Pulmonary artery endothelial cell (primary cell): ENCODE measurements at regions not wholly inside any gene's neighbourhood (a gene's known extent, or its start where the extent isn't known, plus 50 kb on each side); places are given as distances from the start of the nearest gene placed in this dataset.
"Not testable (repeated sequence)": the region's sequence is repeated elsewhere in the genome, so short reads cannot be mapped to it uniquely, and the experiment has no call there.

ENCODE experiments used
- DNase-seq: peaks from one replicate; pipeline ENCODE4 v3.0.0-alpha.2; 2011; ENCODE audit warnings: low read depth, low spot score

- DNase-seq, result no peak
Observed at GRCh38 chr4:111263836-111264235, 641.0 kb upstream of the PITX2 start.

GRCh38 chr4:111266937-111267336 is 644.1 kb upstream of the PITX2 start:
- DNase-seq, result no peak

- DNase-seq, result no peak
Observed at GRCh38 chr4:111267786-111268185, 644.9 kb upstream of the PITX2 start.

- DNase-seq, result no peak
Observed at GRCh38 chr4:111268769-111269414, 646.0 kb upstream of the PITX2 start.

- DNase-seq, result no peak
Observed at GRCh38 chr4:111269439-111269838, 646.6 kb upstream of the PITX2 start.

GRCh38 chr4:111274060-111274459 is 651.2 kb upstream of the PITX2 start:
- no peak for DNase-seq

- DNase-seq, result no peak
Observed at GRCh38 chr4:111274486-111274885, 651.6 kb upstream of the PITX2 start.

GRCh38 chr4:111281219-111281618 is 658.3 kb upstream of the PITX2 start:
- no peak for DNase-seq

GRCh38 chr4:111282035-111282434 is 659.2 kb upstream of the PITX2 start:
- no peak for DNase-seq

GRCh38 chr4:111283066-111283677 is 660.3 kb upstream of the PITX2 start:
- DNase-seq, result peak; percentile 1

GRCh38 chr4:111296466-111296865 is 673.6 kb upstream of the PITX2 start:
- no peak for DNase-seq

- DNase-seq, result no peak
Observed at GRCh38 chr4:111303806-111304205, 680.9 kb upstream of the PITX2 start.

- no peak for DNase-seq
Observed at GRCh38 chr4:111323496-111323895, 700.6 kb upstream of the PITX2 start.

- no peak for DNase-seq
Observed at GRCh38 chr4:111323916-111324315, 701.0 kb upstream of the PITX2 start.

GRCh38 chr4:111326450-111326849 is 703.6 kb upstream of the PITX2 start:
- DNase-seq, result no peak

GRCh38 chr4:111330786-111331185 is 707.9 kb upstream of the PITX2 start:
- DNase-seq, result no peak

GRCh38 chr4:111334361-111334760 is 711.5 kb upstream of the PITX2 start:
- no peak for DNase-seq

GRCh38 chr4:111337186-111337876 is 714.5 kb upstream of the PITX2 start:
- DNase-seq, result not testable (repeated sequence)

GRCh38 chr4:111359602-111360001 is 736.7 kb upstream of the PITX2 start:
- DNase-seq, result no peak

- DNase-seq, result no peak
Observed at GRCh38 chr4:111360906-111361305, 738.0 kb upstream of the PITX2 start.

GRCh38 chr4:111362941-111363361 is 740.1 kb upstream of the PITX2 start:
- DNase-seq, result no peak

GRCh38 chr4:111377880-111378279 is 755.0 kb upstream of the PITX2 start:
- not testable (repeated sequence) for DNase-seq

- DNase-seq, result no peak
Observed at GRCh38 chr4:111388561-111388960, 756.7 kb upstream of the FAM241A start.
